Loucy (cell line): ENCODE measurements at regions not wholly inside any gene's neighbourhood (a gene's known extent, or its start where the extent isn't known, plus 50 kb on each side); places are given as distances from the start of the nearest gene placed in this dataset.

Source experiments
- H2AFZ ChIP-seq: fragments of 200-600 bp; sonication (generic); 2 replicates; pipeline ENCODE4 v1.6.0; 2016; ENCODE audit warnings: antibody characterized with exemption, mild to moderate bottlenecking, low read length, moderate library complexity
- H3F3A ChIP-seq: fragments of 200-600 bp; 2 replicates; pipeline ENCODE4 v1.6.0; 2016; ENCODE audit warnings: antibody characterized with exemption, low read depth, mild to moderate bottlenecking
- H3K27me3 ChIP-seq: fragments of 200-600 bp; sonication (generic); 2 replicates; pipeline ENCODE4 v1.6.1; 2014; ENCODE audit warnings: low read length, mild to moderate bottlenecking; ENCODE audit not compliant: insufficient read depth, poor library complexity, severe bottlenecking
- H3K36me3 ChIP-seq: fragments of 200-600 bp; sonication (generic); 2 replicates; pipeline ENCODE4 v1.6.1; 2016; ENCODE audit warnings: low read length; ENCODE audit not compliant: insufficient read depth
- H3K4me1 ChIP-seq: fragments of 200-600 bp; sonication (generic); 2 replicates; pipeline ENCODE4 v1.5.1; 2014; ENCODE audit warnings: low read length, mild to moderate bottlenecking; ENCODE audit not compliant: insufficient read depth, poor library complexity, severe bottlenecking
- H3K4me2 ChIP-seq: fragments of 200-600 bp; sonication (generic); 2 replicates; pipeline ENCODE4 v1.6.0; 2014; ENCODE audit warnings: antibody characterized with exemption, low read length, low read depth, mild to moderate bottlenecking; ENCODE audit not compliant: poor library complexity, severe bottlenecking
- H3K4me3 ChIP-seq: fragments of 200-600 bp; sonication (generic); 2 replicates; pipeline ENCODE4 v1.5.1; 2014; ENCODE audit warnings: low read length, mild to moderate bottlenecking, mixed read lengths; ENCODE audit not compliant: poor library complexity, severe bottlenecking
- H3K79me2 ChIP-seq: fragments of 200-600 bp; sonication (generic); 2 replicates; pipeline ENCODE4 v1.6.1; 2014; ENCODE audit warnings: low read length; ENCODE audit not compliant: insufficient read depth
- H3K9ac ChIP-seq: fragments of 200-600 bp; sonication (generic); 2 replicates; pipeline ENCODE4 v1.6.0; 2014; ENCODE audit warnings: mild to moderate bottlenecking, low read depth, low read length, moderate library complexity; ENCODE audit not compliant: poor library complexity, severe bottlenecking
- H3K9me2 ChIP-seq: fragments of 200-600 bp; sonication (generic); replicated peaks from 2 replicates; pipeline ENCODE4 v1.6.1; 2016; ENCODE audit warnings: low read depth, low read length, mixed read lengths
- H3K9me3 ChIP-seq: fragments of 200-600 bp; sonication (generic); 2 replicates; pipeline ENCODE4 v1.6.1; 2014; ENCODE audit warnings: mild to moderate bottlenecking, antibody characterized with exemption, low read length, low read depth; ENCODE audit not compliant: insufficient read depth
- H4K20me1 ChIP-seq: fragments of 200-600 bp; sonication (generic); 2 replicates; pipeline ENCODE4 v1.6.0; 2014; ENCODE audit warnings: antibody characterized with exemption, low read length, mild to moderate bottlenecking; ENCODE audit not compliant: insufficient read depth, poor library complexity, severe bottlenecking
- CTCF ChIP-seq: fragments of 200-600 bp; sonication (generic); conservative IDR thresholded peaks from 2 replicates; pipeline ENCODE4 v1.5.1; 2014; ENCODE audit warnings: mild to moderate bottlenecking, antibody characterized with exemption, low read length
- EZH2phosphoT487 ChIP-seq: fragments of 200-600 bp; IDR thresholded peaks from 2 replicates; pipeline ENCODE4 v1.6.1; 2018; ENCODE audit warnings: antibody characterized with exemption, mild to moderate bottlenecking, moderate library complexity, borderline replicate concordance

GRCh38 chr6:113055061-113055460 is 707.9 kb downstream of the RFPL4B start:
- no peaks in the 10 kb centered on the region for H3F3A ChIP-seq
- no peaks in the 10 kb centered on the region for H4K20me1 ChIP-seq
- H3K36me3 ChIP-seq: no peaks in the 10 kb centered on the region
- H3K4me2 ChIP-seq: no peak overlapping the region
- TF ChIP-seq CTCF (no peak), EZH2phosphoT487 (no peak)
- no peak overlapping the region for H2AFZ ChIP-seq
- no peaks in the 10 kb centered on the region for H3K27me3 ChIP-seq
- H3K9me2 ChIP-seq: no peaks in the 10 kb centered on the region
- no peak overlapping the region for H3K4me3 ChIP-seq
- H3K4me1 ChIP-seq: no peaks in the 10 kb centered on the region
- no peaks in the 10 kb centered on the region for H3K9me3 ChIP-seq
- no peaks in the 10 kb centered on the region for H3K79me2 ChIP-seq
- H3K9ac ChIP-seq: no peak overlapping the region

- no peaks in the 10 kb centered on the region for H4K20me1 ChIP-seq
- no peaks in the 10 kb centered on the region for H3K4me1 ChIP-seq
- no peaks in the 10 kb centered on the region for H3K9me3 ChIP-seq
- no peak overlapping the region for H3K9ac ChIP-seq
- no peaks in the 10 kb centered on the region for H3K36me3 ChIP-seq
- TF ChIP-seq EZH2phosphoT487: no peak
- TF ChIP-seq CTCF: no peak
- H3F3A ChIP-seq: no peaks in the 10 kb centered on the region
- H3K9me2 ChIP-seq: no peaks in the 10 kb centered on the region
- H2AFZ ChIP-seq: no peak overlapping the region
- no peaks in the 10 kb centered on the region for H3K79me2 ChIP-seq
- H3K4me3 ChIP-seq: no peak overlapping the region
- no peak overlapping the region for H3K4me2 ChIP-seq
- H3K27me3 ChIP-seq: no peaks in the 10 kb centered on the region
These were observed 708.9 kb downstream of the RFPL4B start for GRCh38 chr6:113055998-113056397.

GRCh38 chr6:113057567-113058053 is 710.5 kb downstream of the RFPL4B start:
- Histone ChIP-seq H2AFZ (no peak overlapping the region), H4K20me1 (no peaks in the 10 kb centered on the region)
- TF ChIP-seq EZH2phosphoT487 (no peak), CTCF (no peak)

More at GRCh38 chr6:113057567-113058053, 710.5 kb downstream of the RFPL4B start:
- Histone ChIP-seq H3K9me2 (no peaks in the 10 kb centered on the region), H3K4me3 (no peak overlapping the region), H3K36me3 (no peaks in the 10 kb centered on the region), H3K27me3 (no peaks in the 10 kb centered on the region), H3K9me3 (no peaks in the 10 kb centered on the region), H3K79me2 (no peaks in the 10 kb centered on the region), H3K4me2 (no peak overlapping the region), H3K4me1 (no peaks in the 10 kb centered on the region), H3F3A (no peaks in the 10 kb centered on the region), H3K9ac (no peak overlapping the region)
